Lower leg skin (tissue), 3 donors: ENCODE measurements at regions not wholly inside any gene's neighbourhood (a gene's known extent, or its start where the extent isn't known, plus 50 kb on each side); places are given as distances from the start of the nearest gene placed in this dataset.

Source experiments
- CTCF ChIP-seq, 3 donors: fragments of 450-650 bp; IDR thresholded peaks; one replicate each; pipeline ENCODE4 v1.5.1; 2016; ENCODE audit warnings: antibody characterized with exemption in 3 of 3, mild to moderate bottlenecking in 3 of 3, moderate library complexity in 2 of 3
- POLR2A ChIP-seq, 2 donors: fragments of 450-650 bp; IDR thresholded peaks; one replicate each; pipeline ENCODE4 v1.6.1; 2016 to 2017; ENCODE audit warnings: antibody characterized with exemption in 2 of 2, mild to moderate bottlenecking in 1 of 2, moderate library complexity in 1 of 2

GRCh38 chr12:46535376-46535775 lies 162.8 kb upstream of the SLC38A2 start:
- TF ChIP-seq CTCF (IDR thresholded peaks at IDR 0.05) (no peak), POLR2A (IDR thresholded peaks at IDR 0.05) (no peak)
